Upper lobe of left lung (tissue), 4 donors: ENCODE measurements at regions not wholly inside any gene's neighbourhood (a gene's known extent, or its start where the extent isn't known, plus 50 kb on each side); places are given as distances from the start of the nearest gene placed in this dataset.

Experiments used
- EP300 ChIP-seq, 4 donors: sonication (generic); formaldehyde crosslinking; IDR thresholded peaks; one replicate each; pipeline ENCODE4 v1.5.1; 2017; ENCODE audit warnings: antibody characterized with exemption in 4 of 4, control low read depth in 2 of 4
- POLR2A ChIP-seq, 4 donors: fragments of 450-650 bp; IDR thresholded peaks; one replicate each; pipeline ENCODE4 v1.5.1; 2016 to 2017; ENCODE audit warnings: antibody characterized with exemption in 4 of 4, mild to moderate bottlenecking in 2 of 4
- POLR2AphosphoS5 ChIP-seq, 2 donors: sonication (generic); formaldehyde crosslinking; IDR thresholded peaks; one replicate each; pipeline ENCODE4 v1.5.1; 2017; ENCODE audit warnings: antibody characterized with exemption in 2 of 2
- TF ChIP-seq, protein P1 (sequence below), 6 experiments: fragments of 450-650 bp in 4 of 6; fragments of 200-600 bp in 2 of 6; sonication (generic) in 2 of 6; IDR thresholded peaks; one replicate each; pipeline ENCODE4 v1.5.1; 2016 to 2019; ENCODE audit warnings: antibody characterized with exemption in 6 of 6

DNA sequence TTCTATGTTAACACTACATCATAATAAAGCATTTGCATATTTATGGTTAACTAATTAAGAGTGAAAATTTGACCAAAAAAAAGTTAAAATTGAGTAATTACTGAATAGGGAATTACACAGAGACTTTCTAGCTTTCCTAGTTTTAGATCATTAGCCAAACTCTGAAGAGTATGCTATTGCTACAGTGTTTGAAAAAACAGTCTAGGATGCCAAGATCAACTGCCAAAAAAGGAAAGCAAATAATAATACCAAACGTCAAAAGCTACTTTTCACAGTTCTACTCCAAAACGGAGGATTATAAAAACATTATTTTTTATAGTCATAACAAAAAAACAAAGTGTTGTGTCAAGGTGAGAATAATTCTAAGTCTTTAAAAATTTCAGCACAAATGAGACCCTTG is 359.8 kb upstream of the CTSO start:
- TF ChIP-seq, protein P1, sequence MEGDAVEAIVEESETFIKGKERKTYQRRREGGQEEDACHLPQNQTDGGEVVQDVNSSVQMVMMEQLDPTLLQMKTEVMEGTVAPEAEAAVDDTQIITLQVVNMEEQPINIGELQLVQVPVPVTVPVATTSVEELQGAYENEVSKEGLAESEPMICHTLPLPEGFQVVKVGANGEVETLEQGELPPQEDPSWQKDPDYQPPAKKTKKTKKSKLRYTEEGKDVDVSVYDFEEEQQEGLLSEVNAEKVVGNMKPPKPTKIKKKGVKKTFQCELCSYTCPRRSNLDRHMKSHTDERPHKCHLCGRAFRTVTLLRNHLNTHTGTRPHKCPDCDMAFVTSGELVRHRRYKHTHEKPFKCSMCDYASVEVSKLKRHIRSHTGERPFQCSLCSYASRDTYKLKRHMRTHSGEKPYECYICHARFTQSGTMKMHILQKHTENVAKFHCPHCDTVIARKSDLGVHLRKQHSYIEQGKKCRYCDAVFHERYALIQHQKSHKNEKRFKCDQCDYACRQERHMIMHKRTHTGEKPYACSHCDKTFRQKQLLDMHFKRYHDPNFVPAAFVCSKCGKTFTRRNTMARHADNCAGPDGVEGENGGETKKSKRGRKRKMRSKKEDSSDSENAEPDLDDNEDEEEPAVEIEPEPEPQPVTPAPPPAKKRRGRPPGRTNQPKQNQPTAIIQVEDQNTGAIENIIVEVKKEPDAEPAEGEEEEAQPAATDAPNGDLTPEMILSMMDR (IDR thresholded peaks at IDR 0.05): no peak
- TF ChIP-seq POLR2A (IDR thresholded peaks at IDR 0.05): no peak
- no peak for TF ChIP-seq POLR2AphosphoS5 (IDR thresholded peaks at IDR 0.05)
- no peak for TF ChIP-seq EP300 (IDR thresholded peaks at IDR 0.05)
